OCI-LY1 (cell line): ENCODE measurements at regions not wholly inside any gene's neighbourhood (a gene's known extent, or its start where the extent isn't known, plus 50 kb on each side); places are given as distances from the start of the nearest gene placed in this dataset.

Experiments
- EZH2 ChIP-seq: fragments of 200-600 bp; sonication (generic), shearing (Covaris generic); IDR thresholded peaks from 2 replicates; pipeline ENCODE4 v1.8.0; 2017; ENCODE audit warnings: borderline replicate concordance, mixed run types, mild to moderate bottlenecking, antibody characterized with exemption, low read length, moderate library complexity, mixed read lengths
- TF ChIP-seq, protein P1 (sequence below): fragments of 200-600 bp; sonication (generic), shearing (Covaris generic); IDR thresholded peaks from 2 replicates; pipeline ENCODE4 v1.5.1; 2017; ENCODE audit warnings: mild to moderate bottlenecking, antibody characterized with exemption, low read length, moderate library complexity, mixed read lengths

- TF ChIP-seq EZH2, result no peak
- TF ChIP-seq, protein P1, sequence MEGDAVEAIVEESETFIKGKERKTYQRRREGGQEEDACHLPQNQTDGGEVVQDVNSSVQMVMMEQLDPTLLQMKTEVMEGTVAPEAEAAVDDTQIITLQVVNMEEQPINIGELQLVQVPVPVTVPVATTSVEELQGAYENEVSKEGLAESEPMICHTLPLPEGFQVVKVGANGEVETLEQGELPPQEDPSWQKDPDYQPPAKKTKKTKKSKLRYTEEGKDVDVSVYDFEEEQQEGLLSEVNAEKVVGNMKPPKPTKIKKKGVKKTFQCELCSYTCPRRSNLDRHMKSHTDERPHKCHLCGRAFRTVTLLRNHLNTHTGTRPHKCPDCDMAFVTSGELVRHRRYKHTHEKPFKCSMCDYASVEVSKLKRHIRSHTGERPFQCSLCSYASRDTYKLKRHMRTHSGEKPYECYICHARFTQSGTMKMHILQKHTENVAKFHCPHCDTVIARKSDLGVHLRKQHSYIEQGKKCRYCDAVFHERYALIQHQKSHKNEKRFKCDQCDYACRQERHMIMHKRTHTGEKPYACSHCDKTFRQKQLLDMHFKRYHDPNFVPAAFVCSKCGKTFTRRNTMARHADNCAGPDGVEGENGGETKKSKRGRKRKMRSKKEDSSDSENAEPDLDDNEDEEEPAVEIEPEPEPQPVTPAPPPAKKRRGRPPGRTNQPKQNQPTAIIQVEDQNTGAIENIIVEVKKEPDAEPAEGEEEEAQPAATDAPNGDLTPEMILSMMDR, result no peak
These were observed 65.8 kb upstream of the RAB4A start for GRCh38 chr1:229204921-229205777.
